Hepatocyte (in vitro differentiated cells): ENCODE measurements at regions not wholly inside any gene's neighbourhood (a gene's known extent, or its start where the extent isn't known, plus 50 kb on each side); places are given as distances from the start of the nearest gene placed in this dataset.

Experiments used
- DNase-seq: peaks from one replicate; pipeline ENCODE4 v3.0.0-alpha.2; 2016; ENCODE audit warnings: low spot score
- H2AFZ ChIP-seq: fragments of 200-600 bp; sonication (generic); 2 replicates; pipeline ENCODE4 v1.6.0; 2016; ENCODE audit warnings: antibody characterized with exemption, mild to moderate bottlenecking
- H3K27ac ChIP-seq: fragments of 200-600 bp; sonication (generic); 2 replicates; pipeline ENCODE4 v1.5.1; 2016; ENCODE audit warnings: mild to moderate bottlenecking
- H3K27me3 ChIP-seq: fragments of 200-600 bp; sonication (generic); 2 replicates; pipeline ENCODE4 v1.6.1; 2016
- H3K36me3 ChIP-seq: fragments of 200-600 bp; sonication (generic); replicated peaks from 2 replicates; pipeline ENCODE4 v1.5.1; 2016; ENCODE audit warnings: low read depth; ENCODE audit not compliant: insufficient read depth
- H3K4me1 ChIP-seq: fragments of 200-600 bp; sonication (generic); 2 replicates; pipeline ENCODE4 v1.5.1; 2016; ENCODE audit warnings: mild to moderate bottlenecking, moderate library complexity; ENCODE audit not compliant: insufficient read depth
- H3K4me2 ChIP-seq: fragments of 200-600 bp; sonication (generic); 2 replicates; pipeline ENCODE4 v1.6.0; 2016
- H3K4me3 ChIP-seq: fragments of 200-600 bp; sonication (generic); 2 replicates; pipeline ENCODE4 v1.5.1; 2016; ENCODE audit warnings: mild to moderate bottlenecking
- H3K79me2 ChIP-seq: fragments of 200-600 bp; sonication (generic); 2 replicates; pipeline ENCODE4 v1.6.0; 2017; ENCODE audit warnings: mild to moderate bottlenecking
- H3K9me2 ChIP-seq: fragments of 200-600 bp; sonication (generic); replicated peaks from 2 replicates; pipeline ENCODE4 v1.6.0; 2017; ENCODE audit warnings: mild to moderate bottlenecking; ENCODE audit not compliant: insufficient read depth
- H3K9me3 ChIP-seq: fragments of 200-600 bp; sonication (generic); 2 replicates; pipeline ENCODE4 v1.5.1; 2016; ENCODE audit warnings: low read depth, mild to moderate bottlenecking
- H4K20me1 ChIP-seq: fragments of 200-600 bp; sonication (generic); 2 replicates; pipeline ENCODE4 v1.6.0; 2016; ENCODE audit warnings: mild to moderate bottlenecking; ENCODE audit not compliant: insufficient read depth, poor library complexity, severe bottlenecking
- CTCF ChIP-seq: fragments of 200-600 bp; sonication (generic); IDR thresholded peaks from 2 replicates; pipeline ENCODE4 v1.5.1; 2016; ENCODE audit warnings: antibody characterized with exemption, mild to moderate bottlenecking; ENCODE audit not compliant: poor library complexity
- EZH2 ChIP-seq: fragments of 200-600 bp; sonication (generic); IDR thresholded peaks from 2 replicates; pipeline ENCODE4 v1.6.1; 2016; ENCODE audit warnings: antibody characterized with exemption, mild to moderate bottlenecking, borderline replicate concordance
- EZH2phosphoT487 ChIP-seq: fragments of 200-600 bp; sonication (generic); IDR thresholded peaks from one replicate; pipeline ENCODE4 v1.6.1; 2018; ENCODE audit warnings: antibody characterized with exemption, mild to moderate bottlenecking, low read depth, moderate library complexity; ENCODE audit not compliant: unreplicated experiment, severe bottlenecking
- WGBS: methylation state at CpG from one replicate; pipeline ENCODE4 v1.1.6; 2016; ENCODE audit warnings: low lambda C conversion rate; ENCODE audit errors: missing lambda C conversion rate; 5-methylcytosine and 5-hydroxymethylcytosine counted together

DNA sequence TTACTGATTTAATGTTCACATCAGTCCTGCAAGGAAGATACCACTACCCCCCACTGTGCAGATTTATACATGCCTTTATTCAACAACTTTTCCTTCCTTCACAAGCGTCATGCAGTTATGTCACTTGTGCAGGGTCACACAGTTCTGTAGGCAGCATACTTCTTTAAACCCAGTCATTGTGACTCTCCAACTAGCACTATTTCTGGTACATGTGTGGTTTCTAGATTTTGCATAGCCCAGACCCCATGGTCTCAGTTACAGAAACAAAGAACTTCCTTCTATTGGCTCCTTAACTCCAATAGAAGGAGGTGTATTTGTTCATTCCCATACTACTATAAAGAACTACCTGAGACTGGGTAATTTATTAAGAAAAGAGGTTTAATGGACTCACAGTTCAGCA is 333.1 kb downstream of the ZNF516 start:
- TF ChIP-seq CTCF (no peak), EZH2phosphoT487 (no peak), EZH2 (no peak)
- no peak overlapping the region for H3K27ac ChIP-seq
- H3K9me2 ChIP-seq, result no peaks in the 10 kb centered on the region
- no peaks in the 10 kb centered on the region for H3K79me2 ChIP-seq
- no peaks in the 10 kb centered on the region for H3K36me3 ChIP-seq
- H3K4me1 ChIP-seq, result no peaks in the 10 kb centered on the region
- H3K9me3 ChIP-seq, result no peaks in the 10 kb centered on the region
- H3K4me2 ChIP-seq, result no peak overlapping the region
- H4K20me1 ChIP-seq, result no peaks in the 10 kb centered on the region
- H2AFZ ChIP-seq, result no peak overlapping the region
- no peaks in the 10 kb centered on the region for H3K27me3 ChIP-seq
- whole genome bisulfite sequencing, result 100% methylated on average over 1 of the region's 1 CpG
- no peak overlapping the region for H3K4me3 ChIP-seq
- DNase-seq, result no peak

GRCh38 chr18:76153691-76154090 is 341.4 kb downstream of the ZNF516 start:
- WGBS, result 89% methylated on average over 17 of the region's 17 CpGs

GRCh38 chr18:76149734-76150133 is 345.3 kb downstream of the ZNF516 start:
- WGBS, result 88% methylated on average over 7 of the region's 7 CpGs
- Histone ChIP-seq H3K9me2 (no peaks in the 10 kb centered on the region), H3K27me3 (no peaks in the 10 kb centered on the region), H4K20me1 (no peaks in the 10 kb centered on the region), H3K4me1 (no peaks in the 10 kb centered on the region), H3K9me3 (no peaks in the 10 kb centered on the region), H3K4me3 (no peak overlapping the region), H3K36me3 (no peaks in the 10 kb centered on the region), H3K27ac (no peak overlapping the region), H3K4me2 (no peak overlapping the region), H2AFZ (no peak overlapping the region), H3K79me2 (no peaks in the 10 kb centered on the region)
- TF ChIP-seq EZH2 (no peak), EZH2phosphoT487 (no peak), CTCF (no peak)
- no peak for DNase-seq

More at GRCh38 chr18:76153691-76154090, 341.4 kb downstream of the ZNF516 start:
- Histone ChIP-seq H2AFZ (no peak overlapping the region), H3K4me3 (no peak overlapping the region), H3K79me2 (no peaks in the 10 kb centered on the region), H3K27ac (no peak overlapping the region), H3K4me2 (no peak overlapping the region), H3K9me2 (no peaks in the 10 kb centered on the region), H3K27me3 (no peaks in the 10 kb centered on the region), H4K20me1 (no peaks in the 10 kb centered on the region), H3K9me3 (no peaks in the 10 kb centered on the region), H3K36me3 (no peaks in the 10 kb centered on the region), H3K4me1 (no peaks in the 10 kb centered on the region)
- no peak for DNase-seq
- no peak for TF ChIP-seq CTCF

DNA sequence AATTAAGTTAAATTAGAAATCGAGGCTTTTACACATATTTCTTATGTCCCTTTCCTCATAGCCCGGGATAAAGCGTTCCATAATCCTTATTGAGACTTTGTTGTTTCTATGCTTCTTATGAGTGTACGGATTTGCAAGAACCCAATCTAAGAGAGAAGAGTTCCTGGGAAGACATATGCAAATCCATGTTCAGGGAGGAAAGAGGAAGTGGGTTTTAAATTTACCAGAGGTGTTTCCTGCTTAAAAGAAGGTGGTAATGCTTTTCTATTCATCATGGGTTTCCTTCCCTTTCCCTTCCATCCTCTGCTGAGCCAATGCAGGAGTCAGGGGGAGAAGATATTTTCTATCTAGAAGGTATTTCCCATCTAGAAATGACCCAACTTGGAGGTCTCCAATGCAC is 345.8 kb downstream of the ZNF516 start:
- Histone ChIP-seq H3K36me3 (no peaks in the 10 kb centered on the region), H3K9me2 (no peaks in the 10 kb centered on the region), H3K9me3 (no peaks in the 10 kb centered on the region), H3K4me2 (no peak overlapping the region), H3K79me2 (no peaks in the 10 kb centered on the region), H3K27me3 (no peaks in the 10 kb centered on the region), H3K4me3 (no peak overlapping the region), H4K20me1 (no peaks in the 10 kb centered on the region), H3K27ac (no peak overlapping the region), H2AFZ (no peak overlapping the region), H3K4me1 (no peaks in the 10 kb centered on the region)
- WGBS, result 97% methylated on average over 4 of the region's 4 CpGs
- DNase-seq, result no peak
- TF ChIP-seq CTCF, result no peak
- no peak for TF ChIP-seq EZH2phosphoT487
- no peak for TF ChIP-seq EZH2
